Endometrium (tissue), 2 donors: ENCODE measurements at regions not wholly inside any gene's neighbourhood (a gene's known extent, or its start where the extent isn't known, plus 50 kb on each side); places are given as distances from the start of the nearest gene placed in this dataset.
"Not testable (repeated sequence)": the region's sequence is repeated elsewhere in the genome, so short reads cannot be mapped to it uniquely, and the experiment has no call there.

Experiments
- FAIRE-seq: peaks from 2 replicates; lab custom pipeline; 2012; peaks lifted over from hg19 to GRCh38; lab: Jason Lieb, UNC
- donor health status: control.
- donor health status: control.

GRCh38 chr4:8972635-8973034 is 101.0 kb upstream of the HMX1 start:
- not testable (repeated sequence) for FAIRE-seq

DNA sequence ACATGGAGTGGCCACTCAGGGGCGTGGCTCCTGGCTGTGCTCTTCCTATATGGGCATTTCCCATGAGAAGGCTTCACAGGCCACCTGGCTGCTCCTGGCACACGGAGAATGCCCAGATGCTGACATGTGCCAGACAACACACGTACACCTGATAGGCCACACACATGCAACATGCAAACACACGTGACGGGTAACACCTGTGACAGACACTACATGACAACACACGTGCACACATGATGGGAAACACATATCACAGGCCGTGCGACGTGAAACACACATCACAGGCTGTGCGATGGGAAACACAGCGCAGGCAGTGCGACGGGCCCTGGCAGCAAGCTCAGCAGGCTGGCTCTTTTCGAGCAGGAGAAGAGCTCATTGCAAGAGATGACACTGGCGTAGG is 94.3 kb upstream of the HMX1 start:
- FAIRE-seq, result not testable (repeated sequence)

DNA sequence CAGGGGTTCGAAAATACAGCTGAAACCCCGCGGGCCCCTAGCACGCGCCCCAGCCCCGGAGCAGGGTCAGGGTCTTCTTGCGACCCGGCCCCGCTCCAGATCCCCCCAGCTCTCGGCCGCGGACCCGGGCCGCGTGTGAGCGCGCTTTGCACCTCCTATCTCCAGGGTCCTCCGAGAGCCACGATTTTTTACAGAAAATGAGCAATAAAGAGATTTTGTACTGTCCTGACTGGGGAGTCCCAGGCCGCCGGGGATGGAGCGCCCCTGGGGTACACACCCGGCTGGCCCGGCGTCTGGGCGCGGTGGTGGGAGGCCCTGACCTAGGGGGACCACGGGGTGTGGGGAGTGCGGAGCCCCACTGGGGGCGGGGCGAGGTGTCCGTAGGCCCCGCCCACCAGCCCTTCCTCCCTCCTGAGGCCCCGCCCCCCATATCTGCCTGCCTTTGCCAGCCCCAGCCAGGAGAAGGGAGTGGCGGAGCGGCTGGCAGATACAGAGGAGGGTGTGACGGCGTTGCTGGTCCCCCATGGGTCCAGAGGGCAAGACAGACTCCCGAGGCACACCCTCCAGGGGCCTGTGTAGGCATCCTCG is 92.7 kb upstream of the HMX1 start:
- not testable (repeated sequence) for FAIRE-seq

DNA sequence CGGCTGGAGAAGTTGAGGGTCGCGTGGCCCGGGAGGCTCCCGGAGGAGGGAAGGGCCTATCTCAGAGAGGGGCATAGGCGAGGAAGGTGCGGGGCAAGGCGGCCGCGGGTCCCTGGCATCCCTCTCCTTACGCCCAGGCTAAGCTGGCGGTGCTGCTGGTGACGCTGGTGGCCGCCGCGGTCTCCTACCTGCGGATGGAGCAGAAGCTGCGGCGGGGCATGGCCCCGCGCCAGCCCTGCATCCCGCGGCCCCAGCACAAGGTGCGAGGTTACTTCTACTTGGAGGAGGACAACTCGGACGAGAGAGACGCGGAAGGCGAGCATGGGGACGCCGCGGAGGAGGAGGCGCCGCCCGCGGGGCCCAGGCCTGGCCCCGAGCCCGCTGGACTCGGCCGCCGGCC is 91.9 kb upstream of the HMX1 start:
- FAIRE-seq, result not testable (repeated sequence)

- not testable (repeated sequence) for FAIRE-seq
Measured at GRCh38 chr4:8961343-8961742, 89.7 kb upstream of the HMX1 start.

GRCh38 chr4:8959471-8959870 is 87.8 kb upstream of the HMX1 start:
- FAIRE-seq, result not testable (repeated sequence)

- FAIRE-seq, result not testable (repeated sequence)
Measured at GRCh38 chr4:8954001-8954400, 82.4 kb upstream of the HMX1 start.

DNA sequence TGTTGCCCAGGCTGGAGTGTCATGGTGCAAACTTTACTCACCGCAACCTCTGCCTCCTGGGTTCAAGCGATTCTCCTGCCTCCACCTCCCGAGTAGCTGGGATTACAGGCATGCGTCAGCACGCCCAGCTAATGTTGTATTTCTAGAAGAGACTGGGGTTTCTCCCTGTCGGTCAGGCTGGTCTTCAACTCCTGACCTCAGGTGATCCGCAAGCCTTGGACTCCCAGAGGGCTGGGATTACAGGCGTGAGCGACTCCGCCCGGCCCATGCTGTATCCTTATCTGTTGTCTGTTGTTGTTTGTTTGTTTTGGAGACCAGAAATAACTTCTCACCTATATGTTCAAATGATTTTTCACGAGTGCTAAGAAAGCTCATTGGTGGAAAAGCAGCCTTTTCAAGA is 81.2 kb upstream of the HMX1 start:
- FAIRE-seq, result not testable (repeated sequence)

DNA sequence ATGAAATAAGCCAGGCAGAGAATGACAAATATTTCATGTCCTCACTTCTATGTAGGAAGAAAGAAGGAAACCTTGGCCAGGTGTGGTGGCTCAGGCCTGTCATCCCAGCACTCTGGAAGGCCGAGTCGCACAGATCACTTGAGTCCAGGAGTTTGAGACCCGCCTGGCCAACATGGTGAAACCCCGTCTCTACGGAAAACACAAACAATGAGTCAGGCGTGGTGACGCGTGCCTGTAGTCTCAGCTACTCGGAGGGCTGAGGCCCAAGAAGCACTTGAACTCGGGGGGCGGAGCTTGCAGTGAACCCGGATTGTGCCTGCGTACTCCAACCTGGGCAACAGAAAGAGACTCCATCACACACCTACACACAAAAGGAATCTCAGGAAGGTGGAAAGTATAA is 80.5 kb upstream of the HMX1 start:
- FAIRE-seq, result not testable (repeated sequence)

- not testable (repeated sequence) for FAIRE-seq
Measured at GRCh38 chr4:8945506-8945905, 73.9 kb upstream of the HMX1 start.

DNA sequence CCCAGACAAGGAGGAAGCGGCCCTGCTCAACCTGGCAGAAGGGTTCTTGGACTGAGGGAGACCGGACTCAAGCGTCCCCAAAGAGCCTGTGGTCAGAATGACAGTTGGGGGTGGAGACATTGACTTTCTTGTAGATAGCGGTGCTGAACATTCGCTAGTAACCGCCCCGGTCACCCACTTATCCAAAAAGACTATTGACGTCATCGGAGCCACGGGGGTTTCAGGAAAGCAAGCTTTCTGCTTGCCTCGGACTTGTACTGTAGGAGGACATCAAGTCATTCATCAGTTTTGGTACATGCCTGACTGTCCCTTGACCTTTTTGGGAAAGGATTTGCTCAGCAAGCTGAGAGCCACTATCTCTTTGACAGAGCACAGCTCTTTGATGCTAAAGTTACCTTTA is 71.7 kb upstream of the HMX1 start:
- FAIRE-seq, result not testable (repeated sequence)

- FAIRE-seq, result peak; percentile 96
Measured at GRCh38 chr4:8942088-8942487, 70.4 kb upstream of the HMX1 start.

- FAIRE-seq, result not testable (repeated sequence)
Measured at GRCh38 chr4:8941492-8941805, 69.8 kb upstream of the HMX1 start.

GRCh38 chr4:8940792-8941491 is 69.3 kb upstream of the HMX1 start:
- FAIRE-seq, result no peak

DNA sequence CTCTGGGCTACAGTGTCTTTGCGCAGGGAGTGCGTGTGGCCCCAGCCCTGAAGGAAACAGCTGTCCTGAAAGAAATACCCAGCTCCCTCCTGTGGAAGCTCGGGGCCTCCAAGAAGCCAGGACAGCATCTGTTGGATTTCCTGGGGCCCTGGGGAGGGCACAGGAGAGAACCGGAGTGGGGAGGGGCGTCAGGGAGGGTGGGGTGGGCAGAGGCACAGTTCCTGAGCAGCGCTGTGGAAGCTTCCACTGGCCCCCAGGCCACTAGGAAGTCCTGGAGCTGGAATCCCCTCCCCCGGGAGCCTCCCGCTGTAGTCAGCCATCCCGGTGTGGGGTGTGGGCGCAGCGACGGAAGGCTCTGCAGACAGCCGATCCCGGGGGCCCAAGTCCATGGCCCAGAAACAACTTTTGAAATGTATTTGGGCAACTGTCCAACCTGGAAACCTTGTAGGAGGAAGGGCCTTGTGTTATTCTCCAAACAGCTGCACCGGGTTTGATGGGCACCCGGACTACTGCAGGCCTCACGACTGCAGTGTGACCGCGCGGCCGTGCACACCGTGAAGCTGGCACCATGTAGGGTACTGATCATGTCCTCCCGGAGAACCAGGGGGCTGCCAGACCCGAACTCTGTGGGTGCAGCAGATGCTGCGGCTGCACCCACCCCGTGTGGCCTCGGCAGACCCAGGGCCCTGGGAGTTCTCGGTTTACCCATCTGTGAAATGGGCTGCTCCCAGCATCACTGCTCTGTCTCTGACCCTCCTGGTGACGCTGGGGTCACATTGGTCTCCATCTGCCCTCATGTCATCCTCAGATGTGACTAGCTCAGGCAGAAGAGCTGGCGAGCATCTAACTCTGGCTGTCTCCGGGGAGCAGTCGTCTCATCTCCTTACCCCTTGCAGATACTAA is 68.5 kb upstream of the HMX1 start:
- FAIRE-seq, result no peak

GRCh38 chr4:8939160-8939839 is 67.7 kb upstream of the HMX1 start:
- no peak for FAIRE-seq

GRCh38 chr4:8938623-8939022 is 67.0 kb upstream of the HMX1 start:
- no peak for FAIRE-seq

DNA sequence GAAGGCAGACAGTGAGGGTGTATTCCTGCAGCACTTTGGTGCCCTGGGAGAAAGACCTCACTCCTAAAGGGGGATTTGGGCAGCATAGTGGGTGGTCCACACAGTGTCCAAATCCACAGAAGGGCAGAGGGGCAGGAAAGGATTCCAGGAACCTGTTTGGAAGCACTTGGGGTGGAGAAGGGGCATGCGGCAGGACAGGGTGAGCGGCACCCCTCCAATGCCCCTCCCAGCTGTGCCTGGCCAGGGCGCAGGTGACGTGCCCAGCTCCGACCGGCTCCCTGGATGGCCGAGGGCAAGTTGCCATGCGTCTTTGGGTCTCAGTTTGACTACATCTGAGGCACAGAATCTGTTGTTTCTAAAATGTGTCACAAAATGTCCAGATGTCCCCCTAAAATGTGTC is 66.5 kb upstream of the HMX1 start:
- FAIRE-seq, result no peak

DNA sequence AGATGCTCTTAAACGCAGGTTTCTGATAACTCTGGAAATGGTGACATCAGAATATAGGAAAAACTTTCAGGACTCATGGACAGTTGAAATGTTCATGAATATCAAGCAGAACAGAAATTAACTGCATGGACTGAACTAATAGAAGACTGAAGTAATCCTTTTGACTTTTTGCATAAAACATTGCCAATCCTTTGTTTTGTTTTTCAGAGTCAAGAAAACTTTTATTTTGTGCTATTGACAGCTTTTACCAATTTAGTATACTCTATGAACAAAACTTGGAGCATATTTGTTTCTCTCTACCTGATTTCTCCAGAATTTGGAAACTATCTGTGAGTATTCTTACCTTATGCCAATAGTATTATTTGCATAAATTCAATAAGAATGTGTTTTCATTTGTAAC is 61.2 kb upstream of the HMX1 start:
- no peak for FAIRE-seq

DNA sequence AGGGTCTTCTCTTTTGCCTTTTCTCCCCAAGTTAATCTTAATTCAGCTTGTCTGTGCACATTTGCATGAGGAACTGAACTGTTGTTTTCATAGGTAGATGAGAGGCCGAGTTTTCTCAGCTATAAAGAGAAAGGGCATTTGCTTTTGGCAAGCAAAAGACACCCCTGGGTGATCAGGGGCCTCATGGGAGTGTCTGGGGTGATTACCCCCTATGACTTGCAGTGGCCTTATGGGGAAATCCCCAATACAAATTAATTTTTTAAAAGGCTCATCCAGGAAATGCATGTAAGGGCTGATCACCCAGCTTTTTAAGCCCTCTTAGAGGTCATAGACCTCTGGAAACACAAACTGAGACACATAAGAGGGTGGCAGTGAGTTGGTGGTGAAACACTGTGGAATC is 56.4 kb upstream of the HMX1 start:
- no peak for FAIRE-seq

GRCh38 chr4:8922481-8922880 is 50.8 kb upstream of the HMX1 start:
- no peak for FAIRE-seq

DNA sequence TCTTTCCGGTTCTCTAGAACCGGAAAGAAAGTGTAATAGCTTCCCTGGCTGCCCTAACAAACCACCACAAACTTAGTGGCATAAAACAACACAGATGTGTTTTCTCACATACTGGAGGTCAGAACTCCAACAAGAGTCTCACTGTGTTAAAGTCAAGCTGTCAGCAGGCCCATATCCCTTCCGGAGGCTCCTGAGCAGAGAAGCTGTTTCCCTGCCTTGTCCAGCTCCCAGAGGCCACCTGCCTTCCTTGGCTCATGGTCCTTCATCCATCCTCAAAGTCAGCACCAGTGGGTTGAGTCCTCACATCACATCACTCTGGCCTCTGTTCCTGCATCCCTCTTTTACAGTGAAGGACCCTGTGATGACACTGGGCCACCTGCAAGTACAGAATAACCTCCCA is 49.8 kb upstream of the HMX1 start:
- FAIRE-seq, result no peak
